HCT116 (cell line): ENCODE measurements at regions not wholly inside any gene's neighbourhood (a gene's known extent, or its start where the extent isn't known, plus 50 kb on each side); places are given as distances from the start of the nearest gene placed in this dataset.
A peak's percentile ranks its signal among the peaks of the same experiment; 100 is the strongest.

Experiments
- ATAC-seq: fragments of 200-7000 bp; cut with Tn5 transposase; 2 replicates; pipeline ENCODE4 v1.9.1; 2020; ENCODE audit warnings: mild to moderate bottlenecking, moderate library complexity
- BruUV-seq: library from RNA; stranded (reverse); fragments of 400-500 nt; replicated peaks from 2 replicates; lab custom pipeline; 2021; lab: Mats Ljungman, UMichigan
- CTCF ChIA-PET: fragments of 300-600 bp; sonication (Branson Sonifier 250); formaldehyde crosslinking; loops from one replicate; lab custom pipeline; 2021; ENCODE audit warnings: antibody characterized with exemption; lab: Charles Lee
- POLR2A ChIA-PET: fragments of 300-600, 350-600 bp; sonication (Branson Sonifier 250); formaldehyde crosslinking; loops from one replicate; lab custom pipeline; 2021; ENCODE audit warnings: antibody characterized with exemption; lab: Charles Lee
- RAD21 ChIA-PET, 2 experiments: fragments of 300-600 bp; sonication (Branson Sonifier 250); formaldehyde crosslinking; loops; one replicate each; lab custom pipeline; 2023; ENCODE audit warnings: low total read pairs in 2 of 2; ENCODE audit not compliant: uncharacterized antibody in 2 of 2, unreplicated experiment in 2 of 2, low non-redundant PET in 1 of 2; lab: Charles Lee
- DNase-seq: peaks from one replicate; pipeline ENCODE4 v3.0.0-alpha.2; 2010; ENCODE audit warnings: low read depth, low spot score
- H2AFZ ChIP-seq: fragments of 200-600 bp; shearing (Covaris generic), sonication (generic); 2 replicates; pipeline ENCODE4 v1.6.1; 2017; ENCODE audit warnings: low read depth, mixed run types, mixed read lengths, antibody characterized with exemption, low read length; ENCODE audit not compliant: poor library complexity, severe bottlenecking
- H3K27ac ChIP-seq: 2 replicates; pipeline ENCODE4 v1.5.1; 2012; ENCODE audit warnings: low read depth, low read length
- H3K27me3 ChIP-seq: fragments of 200-600 bp; sonication (generic); 2 replicates; pipeline ENCODE4 v1.6.1; 2016; ENCODE audit warnings: mixed run types, low read length, mixed read lengths; ENCODE audit not compliant: insufficient read depth
- H3K36me3 ChIP-seq, 2 experiments: fragments of 200-500 bp in 1 of 2; fragments of 200-600 bp in 1 of 2; sonication (Bioruptor generic) in 1 of 2; sonication (generic) in 1 of 2; 2 replicates each; pipeline versions ENCODE4 v1.5.1 to v1.6.1; 2014 to 2016; ENCODE audit warnings: low read length in 2 of 2, inconsistent platforms in 1 of 2, mixed read lengths in 1 of 2, mixed run types in 1 of 2; ENCODE audit not compliant: insufficient read depth in 2 of 2, control insufficient read depth in 1 of 2
- H3K4me1 ChIP-seq, 2 experiments: fragments of 200-600 bp in 1 of 2; sonication (generic) in 1 of 2; 2 replicates each; pipeline versions ENCODE4 v1.5.1 to v1.6.1; 2012 to 2017; ENCODE audit warnings: low read length in 2 of 2, inconsistent platforms in 1 of 2, mild to moderate bottlenecking in 1 of 2, mixed read lengths in 1 of 2, mixed run types in 1 of 2, moderate library complexity in 1 of 2; ENCODE audit not compliant: insufficient read depth in 2 of 2, control insufficient read depth in 1 of 2
- H3K4me2 ChIP-seq: fragments of 200-600 bp; sonication (generic); 2 replicates; pipeline ENCODE4 v1.6.1; 2017; ENCODE audit warnings: mixed run types, low read length, mixed read lengths
- H3K4me3 ChIP-seq, 2 experiments: fragments of 200-600 bp in 1 of 2; sonication (generic) in 1 of 2; replicated peaks in 1 of 2; 2 replicates each; pipeline ENCODE4 v1.5.1; 2011 to 2016; ENCODE audit warnings: low read length in 2 of 2, control low read depth in 1 of 2, low read depth in 1 of 2, mild to moderate bottlenecking in 1 of 2, mixed read lengths in 1 of 2, mixed run types in 1 of 2
- H3K79me2 ChIP-seq: fragments of 200-600 bp; sonication (generic); 2 replicates; pipeline ENCODE4 v1.6.1; 2017; ENCODE audit warnings: mild to moderate bottlenecking, mixed run types, low read length, moderate library complexity, mixed read lengths; ENCODE audit not compliant: insufficient read depth
- H3K9ac ChIP-seq: fragments of 200-600 bp; sonication (generic); 2 replicates; pipeline ENCODE4 v1.6.1; 2016; ENCODE audit warnings: low read length, mixed read lengths
- H3K9me2 ChIP-seq: fragments of 200-600 bp; sonication (generic), shearing (Covaris generic); 2 replicates; pipeline ENCODE4 v1.6.1; 2017; ENCODE audit warnings: mixed run types, mild to moderate bottlenecking, moderate library complexity; ENCODE audit not compliant: insufficient read depth
- H3K9me3 ChIP-seq, 2 experiments: fragments of 200-500 bp in 1 of 2; fragments of 200-600 bp in 1 of 2; sonication (Bioruptor generic) in 1 of 2; sonication (generic) in 1 of 2; 2 replicates each; pipeline ENCODE4 v1.6.1; 2014 to 2017; ENCODE audit warnings: low read length in 2 of 2, mixed read lengths in 2 of 2, inconsistent platforms in 1 of 2, low read depth in 1 of 2, mild to moderate bottlenecking in 1 of 2, mixed run types in 1 of 2, moderate library complexity in 1 of 2; ENCODE audit not compliant: control insufficient read depth in 1 of 2, insufficient read depth in 1 of 2
- H4K20me1 ChIP-seq: fragments of 200-600 bp; sonication (generic), shearing (Covaris generic); 2 replicates; pipeline ENCODE4 v1.6.1; 2017; ENCODE audit warnings: mixed run types, mild to moderate bottlenecking, moderate library complexity; ENCODE audit not compliant: insufficient read depth
- CEBPB ChIP-seq: IDR thresholded peaks from 2 replicates; pipeline ENCODE4 v1.6.1; 2012; ENCODE audit warnings: low read depth
- CTCF ChIP-seq, 3 experiments: fragments of 200-600 bp in 1 of 3; sonication (generic) in 1 of 3; IDR thresholded peaks in 2 of 3; conservative IDR thresholded peaks in 1 of 3; 2 replicates each; pipeline ENCODE4 v1.5.1; 2012 to 2017; ENCODE audit warnings: low read depth in 2 of 3, low read length in 2 of 3, antibody characterized with exemption in 1 of 3, borderline replicate concordance in 1 of 3, control low read depth in 1 of 3, mild to moderate bottlenecking in 1 of 3, mixed read lengths in 1 of 3, mixed run types in 1 of 3, moderate library complexity in 1 of 3; ENCODE audit not compliant: insufficient read depth in 1 of 3
- MAX ChIP-seq: IDR thresholded peaks from 2 replicates; pipeline ENCODE4 v1.6.1; 2012
- SRF ChIP-seq: IDR thresholded peaks from 2 replicates; pipeline ENCODE4 v1.6.1; 2012; ENCODE audit warnings: low read depth
- TCF7L2 ChIP-seq: IDR thresholded peaks from 2 replicates; pipeline ENCODE4 v1.7.0; 2011; ENCODE audit warnings: borderline replicate concordance, inconsistent platforms; ENCODE audit not compliant: insufficient read depth, insufficient read length; ENCODE audit errors: extremely low read depth
- YY1 ChIP-seq: IDR thresholded peaks from 2 replicates; pipeline ENCODE4 v1.6.1; 2011; ENCODE audit warnings: low read length, low read depth, moderate library complexity, mild to moderate bottlenecking; ENCODE audit not compliant: insufficient replicate concordance; ENCODE audit errors: extremely low read depth
- ZNF274 ChIP-seq: fragments of 200-500 bp; sonication (Bioruptor generic); IDR thresholded peaks from 2 replicates; pipeline ENCODE4 v1.6.1; 2014; ENCODE audit warnings: mild to moderate bottlenecking, low read depth, low read length, inconsistent platforms
- intact Hi-C: fragments of 100-400 bp; cut with micrococcal nuclease; formaldehyde crosslinking; loops from 2 replicates; pipeline ENCODE4 v1.10.0; 2022
- TF ChIP-seq, protein P1 (sequence below): IDR thresholded peaks from 2 replicates; pipeline ENCODE4 v1.6.1; 2011; ENCODE audit warnings: mild to moderate bottlenecking, low read length, moderate library complexity; ENCODE audit not compliant: insufficient replicate concordance; ENCODE audit errors: extremely low read depth

DNA sequence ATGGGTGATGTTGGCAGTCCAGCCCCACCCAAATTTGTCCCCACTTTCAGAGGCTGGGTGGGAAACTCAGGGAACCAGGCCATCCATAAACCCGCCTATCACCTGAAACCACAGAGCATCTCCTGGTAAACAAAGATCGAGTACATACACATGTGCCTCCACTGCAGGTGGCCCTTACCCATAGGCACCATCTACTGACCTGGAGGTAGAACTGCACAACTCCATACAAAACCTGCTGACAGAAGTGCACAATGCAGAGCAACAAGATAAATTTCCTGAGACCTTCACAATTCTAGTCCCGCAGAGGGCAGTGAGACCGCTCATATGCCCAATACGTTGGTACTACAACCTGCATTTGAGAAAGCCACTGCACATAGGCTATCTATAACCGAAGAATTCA lies 856.3 kb downstream of the SUCLG1 start:
- no peaks in the 10 kb centered on the region for H3K27me3 ChIP-seq
- H3K79me2 ChIP-seq, result no peaks in the 10 kb centered on the region
- CTCF ChIA-PET, result no interaction called here
- TF ChIP-seq CTCF (IDR thresholded peaks at IDR 0.05 in 2 of 3, conservative IDR thresholded peaks at IDR 0.05 in 1 of 3; ENCODE audit: borderline replicate concordance in 1 of 3, insufficient read depth in 1 of 3, low read depth in 2 of 3, low read length in 2 of 3) (peak in 2 of 3 experiments; percentile 16 to 35; a peak in 3 of 6 replicates), YY1 (no peak), ZNF274 (no peak)
- DNase-seq (no peak), ATAC-seq (peak; percentile 55; the same call in 1 of the 2 replicates)
- no peak overlapping the region for H3K9ac ChIP-seq
- no TSS peak for BruUV-seq
- no peaks in the 10 kb centered on the region for H3K9me2 ChIP-seq
- H3K4me1 ChIP-seq, result no peaks in the 10 kb centered on the region
- intact Hi-C loops, result no loop called here
- RAD21 ChIA-PET, result no interaction called here
- H3K27ac ChIP-seq, result no peak overlapping the region
- POLR2A ChIA-PET, result no interaction called here
- H3K9me3 ChIP-seq, result no peaks in the 10 kb centered on the region
- no peak overlapping the region for H3K4me2 ChIP-seq
- no peak overlapping the region for H3K4me3 ChIP-seq
- H3K36me3 ChIP-seq, result no peaks in the 10 kb centered on the region
- H4K20me1 ChIP-seq, result no peaks in the 10 kb centered on the region
- H2AFZ ChIP-seq, result no peak overlapping the region

- no peaks in the 10 kb centered on the region for H3K79me2 ChIP-seq
- intact Hi-C loops, result no loop called here
- ATAC-seq (no peak), DNase-seq (no peak)
- no peaks in the 10 kb centered on the region for H4K20me1 ChIP-seq
- TF ChIP-seq MAX (no peak), CTCF (IDR thresholded peaks at IDR 0.05 in 2 of 3, conservative IDR thresholded peaks at IDR 0.05 in 1 of 3; ENCODE audit: borderline replicate concordance in 1 of 3, insufficient read depth in 1 of 3, low read depth in 2 of 3, low read length in 2 of 3) (no peak), SRF (no peak), CEBPB (no peak), TCF7L2 (no peak)
- TF ChIP-seq, protein P1, sequence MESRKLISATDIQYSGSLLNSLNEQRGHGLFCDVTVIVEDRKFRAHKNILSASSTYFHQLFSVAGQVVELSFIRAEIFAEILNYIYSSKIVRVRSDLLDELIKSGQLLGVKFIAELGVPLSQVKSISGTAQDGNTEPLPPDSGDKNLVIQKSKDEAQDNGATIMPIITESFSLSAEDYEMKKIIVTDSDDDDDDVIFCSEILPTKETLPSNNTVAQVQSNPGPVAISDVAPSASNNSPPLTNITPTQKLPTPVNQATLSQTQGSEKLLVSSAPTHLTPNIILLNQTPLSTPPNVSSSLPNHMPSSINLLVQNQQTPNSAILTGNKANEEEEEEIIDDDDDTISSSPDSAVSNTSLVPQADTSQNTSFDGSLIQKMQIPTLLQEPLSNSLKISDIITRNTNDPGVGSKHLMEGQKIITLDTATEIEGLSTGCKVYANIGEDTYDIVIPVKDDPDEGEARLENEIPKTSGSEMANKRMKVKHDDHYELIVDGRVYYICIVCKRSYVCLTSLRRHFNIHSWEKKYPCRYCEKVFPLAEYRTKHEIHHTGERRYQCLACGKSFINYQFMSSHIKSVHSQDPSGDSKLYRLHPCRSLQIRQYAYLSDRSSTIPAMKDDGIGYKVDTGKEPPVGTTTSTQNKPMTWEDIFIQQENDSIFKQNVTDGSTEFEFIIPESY, result no peak
- H2AFZ ChIP-seq, result no peak overlapping the region
- H3K4me2 ChIP-seq, result no peak overlapping the region
- no peaks in the 10 kb centered on the region for H3K9me3 ChIP-seq
- ChIA-PET POLR2A (no interaction called here), RAD21 (no interaction called here), CTCF (no interaction called here)
- H3K27ac ChIP-seq, result no peak overlapping the region
- H3K9me2 ChIP-seq, result no peaks in the 10 kb centered on the region
- H3K27me3 ChIP-seq, result no peaks in the 10 kb centered on the region
- H3K4me1 ChIP-seq, result no peaks in the 10 kb centered on the region
- no peak overlapping the region for H3K9ac ChIP-seq
- no peak overlapping the region for H3K4me3 ChIP-seq
- BruUV-seq, result no TSS peak
- no peaks in the 10 kb centered on the region for H3K36me3 ChIP-seq
These were observed 862.3 kb downstream of the SUCLG1 start for GRCh38 chr2:83596592-83597282.
